ENCODE measurements at regions not wholly inside any gene's neighbourhood (a gene's known extent, or its start where the extent isn't known, plus 50 kb on each side); places are given as distances from the start of the nearest gene placed in this dataset.

- Histone ChIP-seq H3K9me3 (no peaks in the 10 kb centered on the region), H3K4me1 (no peaks in the 10 kb centered on the region), H3K27ac (no peak overlapping the region), H3K36me3 (no peaks in the 10 kb centered on the region), H3K27me3 (no peaks in the 10 kb centered on the region), H3K4me3 (no peak overlapping the region)
- ATAC-seq = no peak
- DNase-seq = no peak
- in situ Hi-C loops (cut with MboI; ENCODE audit: low sequenced_read_pairs in 4 of 4) = no loop called here
- TF ChIP-seq POLR2A (IDR thresholded peaks at IDR 0.05) (no peak), CTCF (IDR thresholded peaks at IDR 0.05 in 4 of 5, conservative IDR thresholded peaks at IDR 0.05 in 1 of 5) (no peak)
- intact Hi-C loops (cut with DNase I; ENCODE audit: low total_unique reads) = no loop called here
Measured at GRCh38 chr2:15784886-15785801, 155.2 kb upstream of the MYCN start.

GRCh38 chr2:15786003-15786654 lies 154.2 kb upstream of the MYCN start:
- Histone ChIP-seq H3K27ac (no peak overlapping the region), H3K4me3 (no peak overlapping the region), H3K9me3 (no peaks in the 10 kb centered on the region), H3K27me3 (no peaks in the 10 kb centered on the region), H3K36me3 (no peaks in the 10 kb centered on the region), H3K4me1 (no peaks in the 10 kb centered on the region)
- intact Hi-C loops (cut with DNase I; ENCODE audit: low total_unique reads) (no loop called here), in situ Hi-C loops (cut with MboI; ENCODE audit: low sequenced_read_pairs in 4 of 4) (no loop called here)
- DNase-seq (no peak), ATAC-seq (no peak)
- TF ChIP-seq CTCF (IDR thresholded peaks at IDR 0.05 in 4 of 5, conservative IDR thresholded peaks at IDR 0.05 in 1 of 5) (no peak), POLR2A (IDR thresholded peaks at IDR 0.05) (no peak)

GRCh38 chr2:15786901-15787300 lies 153.4 kb upstream of the MYCN start:
- in situ Hi-C loops (cut with MboI; ENCODE audit: low sequenced_read_pairs in 4 of 4) = no loop called here
- no peaks in the 10 kb centered on the region for H3K27me3 ChIP-seq
- H3K4me3 ChIP-seq = no peak overlapping the region
- no peaks in the 10 kb centered on the region for H3K4me1 ChIP-seq
- H3K27ac ChIP-seq = no peak overlapping the region
- intact Hi-C loops (cut with DNase I; ENCODE audit: low total_unique reads) = no loop called here
- ATAC-seq (no peak), DNase-seq (no peak)
- no peak for TF ChIP-seq CTCF (IDR thresholded peaks at IDR 0.05 in 4 of 5, conservative IDR thresholded peaks at IDR 0.05 in 1 of 5)
- no peak for TF ChIP-seq POLR2A (IDR thresholded peaks at IDR 0.05)
- no peaks in the 10 kb centered on the region for H3K36me3 ChIP-seq
- H3K9me3 ChIP-seq = no peaks in the 10 kb centered on the region

GRCh38 chr2:15787535-15788454 lies 152.6 kb upstream of the MYCN start:
- H3K9me3 ChIP-seq = no peaks in the 10 kb centered on the region
- in situ Hi-C loops (cut with MboI; ENCODE audit: low sequenced_read_pairs in 4 of 4) (no loop called here), intact Hi-C loops (cut with DNase I; ENCODE audit: low total_unique reads) (no loop called here)
- TF ChIP-seq CTCF (IDR thresholded peaks at IDR 0.05 in 4 of 5, conservative IDR thresholded peaks at IDR 0.05 in 1 of 5) (no peak), POLR2A (IDR thresholded peaks at IDR 0.05) (no peak)
- no peak for ATAC-seq
- no peak overlapping the region for H3K27ac ChIP-seq
- no peaks in the 10 kb centered on the region for H3K4me1 ChIP-seq
- no peak overlapping the region for H3K4me3 ChIP-seq
- H3K27me3 ChIP-seq = no peaks in the 10 kb centered on the region
- DNase-seq = no peak
- no peaks in the 10 kb centered on the region for H3K36me3 ChIP-seq
